ENCODE measurements at regions not wholly inside any gene's neighbourhood (a gene's known extent, or its start where the extent isn't known, plus 50 kb on each side); places are given as distances from the start of the nearest gene placed in this dataset.

DNA sequence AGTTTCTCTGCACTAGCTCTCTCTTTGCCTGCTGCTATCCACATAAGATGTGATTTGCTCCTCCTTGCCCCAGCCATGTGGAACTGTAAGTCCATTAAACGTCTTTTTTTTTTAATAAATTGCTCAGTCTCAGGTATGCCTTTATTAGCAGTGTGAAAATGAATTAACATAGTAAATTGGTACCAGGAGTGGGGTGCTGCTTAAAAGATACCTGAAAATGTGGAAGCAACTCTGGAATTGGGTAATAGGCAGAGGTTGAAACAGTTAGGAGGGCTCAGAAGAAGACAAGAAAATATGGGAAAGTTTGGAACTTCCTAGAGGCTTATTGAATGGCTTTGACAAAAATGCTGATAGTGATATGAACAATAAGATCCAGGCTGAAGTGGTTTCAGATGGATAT, 159.8 kb downstream of the FSCB start:
- TF ChIP-seq POLR2A (IDR thresholded peaks at IDR 0.05; ENCODE audit: low read depth) (no peak), POLR2AphosphoS5 (IDR thresholded peaks at IDR 0.05) (no peak)
- TF ChIP-seq, protein P1, sequence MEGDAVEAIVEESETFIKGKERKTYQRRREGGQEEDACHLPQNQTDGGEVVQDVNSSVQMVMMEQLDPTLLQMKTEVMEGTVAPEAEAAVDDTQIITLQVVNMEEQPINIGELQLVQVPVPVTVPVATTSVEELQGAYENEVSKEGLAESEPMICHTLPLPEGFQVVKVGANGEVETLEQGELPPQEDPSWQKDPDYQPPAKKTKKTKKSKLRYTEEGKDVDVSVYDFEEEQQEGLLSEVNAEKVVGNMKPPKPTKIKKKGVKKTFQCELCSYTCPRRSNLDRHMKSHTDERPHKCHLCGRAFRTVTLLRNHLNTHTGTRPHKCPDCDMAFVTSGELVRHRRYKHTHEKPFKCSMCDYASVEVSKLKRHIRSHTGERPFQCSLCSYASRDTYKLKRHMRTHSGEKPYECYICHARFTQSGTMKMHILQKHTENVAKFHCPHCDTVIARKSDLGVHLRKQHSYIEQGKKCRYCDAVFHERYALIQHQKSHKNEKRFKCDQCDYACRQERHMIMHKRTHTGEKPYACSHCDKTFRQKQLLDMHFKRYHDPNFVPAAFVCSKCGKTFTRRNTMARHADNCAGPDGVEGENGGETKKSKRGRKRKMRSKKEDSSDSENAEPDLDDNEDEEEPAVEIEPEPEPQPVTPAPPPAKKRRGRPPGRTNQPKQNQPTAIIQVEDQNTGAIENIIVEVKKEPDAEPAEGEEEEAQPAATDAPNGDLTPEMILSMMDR (IDR thresholded peaks at IDR 0.05) = no peak
